ENCODE measurements at regions not wholly inside any gene's neighbourhood (a gene's known extent, or its start where the extent isn't known, plus 50 kb on each side); places are given as distances from the start of the nearest gene placed in this dataset.
"Not testable (repeated sequence)": the region's sequence is repeated elsewhere in the genome, so short reads cannot be mapped to it uniquely, and the experiment has no call there.

DNA sequence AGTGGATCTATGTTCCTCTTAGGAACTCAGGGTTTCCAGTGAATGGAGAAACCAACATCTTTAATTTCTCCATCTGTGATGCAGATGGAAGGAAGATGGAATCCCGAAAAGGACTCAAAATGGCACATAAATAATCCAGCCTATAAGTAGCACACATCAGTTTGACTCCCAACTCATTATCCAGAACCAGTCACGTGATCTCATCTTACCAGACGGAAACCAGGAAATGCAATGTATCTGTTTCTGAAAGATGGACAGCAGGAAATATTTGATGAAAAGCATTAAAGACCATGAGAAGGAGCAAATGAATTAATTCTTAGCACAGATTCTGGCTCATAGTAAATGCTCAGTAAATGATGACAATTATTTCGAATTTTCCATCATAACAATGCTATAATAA lies 443.1 kb upstream of the FMR1 start:
- DNase-seq, result no peak

DNA sequence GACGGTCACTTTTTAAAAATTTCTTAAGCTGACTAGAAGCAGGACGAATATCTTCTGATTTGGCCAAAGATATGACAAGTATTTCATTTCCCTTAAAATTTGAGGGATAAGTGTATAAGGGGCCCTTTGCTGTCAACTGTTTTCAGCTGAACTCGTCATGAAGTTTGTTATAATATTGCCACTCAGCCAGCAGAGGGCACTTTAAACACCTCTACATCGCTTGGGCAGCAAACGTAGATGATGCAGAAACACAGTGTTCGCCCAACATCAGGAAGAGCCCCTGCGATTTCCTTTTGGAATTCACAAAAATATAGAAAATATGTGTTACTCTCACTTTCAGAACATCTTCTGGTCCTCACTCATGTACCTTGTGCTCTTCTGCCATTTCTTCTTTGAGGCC lies 435.7 kb upstream of the FMR1 start:
- DNase-seq, result no peak

DNA sequence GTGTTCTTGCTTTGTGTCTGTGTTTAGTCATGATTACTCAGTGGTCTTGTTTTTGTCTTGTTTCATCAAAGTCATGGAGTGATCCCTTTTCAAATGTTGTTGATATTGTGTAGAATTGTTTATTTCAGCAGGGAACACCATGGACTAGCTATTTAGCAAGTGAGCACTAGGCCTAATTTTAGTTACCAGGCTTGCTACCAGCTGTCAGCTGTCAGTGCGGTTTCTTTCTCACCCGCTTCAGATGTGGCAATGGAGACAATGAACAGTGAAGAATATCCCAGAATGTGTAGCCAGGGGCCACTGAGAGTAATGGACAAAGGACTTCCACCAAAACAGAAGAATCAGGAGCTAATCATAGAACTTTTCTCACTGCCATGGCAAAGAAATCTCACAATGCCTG lies 432.8 kb upstream of the FMR1 start:
- no peak for DNase-seq

DNA sequence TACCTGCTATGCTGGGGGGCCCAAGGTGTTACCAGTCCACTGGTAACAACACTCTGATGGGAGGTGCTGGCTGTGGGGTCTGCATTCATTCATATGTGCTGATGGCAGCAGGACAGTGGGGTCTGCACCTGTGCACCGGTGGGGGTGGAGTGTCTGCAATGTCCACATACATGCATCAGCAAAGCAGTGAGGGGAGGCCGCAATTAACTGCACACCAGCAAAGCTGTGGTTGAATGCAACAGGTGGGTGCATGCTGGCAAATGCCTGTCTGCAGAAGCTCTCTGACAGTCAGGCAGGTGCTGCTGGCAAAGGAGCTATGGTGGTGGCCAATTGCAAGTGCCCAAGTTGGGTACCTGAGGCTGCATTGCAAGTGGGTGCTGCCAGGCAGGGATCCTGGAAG lies 426.5 kb upstream of the FMR1 start:
- DNase-seq, result no peak

DNA sequence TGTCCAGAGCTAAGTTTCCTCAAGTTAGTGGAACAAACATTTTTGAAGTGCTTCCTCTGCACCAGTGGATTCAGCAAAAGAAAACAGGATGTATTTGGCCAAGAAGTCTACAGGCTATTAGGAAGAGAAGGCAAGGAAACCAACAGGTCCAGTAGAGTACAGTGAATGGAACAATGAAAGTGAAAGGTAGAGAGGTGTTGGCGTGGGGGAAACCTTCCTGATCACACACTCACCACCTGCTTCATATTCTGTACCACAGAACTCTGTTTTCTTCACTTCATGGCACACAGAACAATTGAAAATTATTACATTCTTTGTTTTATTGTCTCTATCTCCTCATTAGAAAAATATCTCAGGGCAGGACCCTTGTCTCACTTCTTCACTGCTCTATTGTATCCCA lies 417.4 kb upstream of the FMR1 start:
- no peak for DNase-seq

DNA sequence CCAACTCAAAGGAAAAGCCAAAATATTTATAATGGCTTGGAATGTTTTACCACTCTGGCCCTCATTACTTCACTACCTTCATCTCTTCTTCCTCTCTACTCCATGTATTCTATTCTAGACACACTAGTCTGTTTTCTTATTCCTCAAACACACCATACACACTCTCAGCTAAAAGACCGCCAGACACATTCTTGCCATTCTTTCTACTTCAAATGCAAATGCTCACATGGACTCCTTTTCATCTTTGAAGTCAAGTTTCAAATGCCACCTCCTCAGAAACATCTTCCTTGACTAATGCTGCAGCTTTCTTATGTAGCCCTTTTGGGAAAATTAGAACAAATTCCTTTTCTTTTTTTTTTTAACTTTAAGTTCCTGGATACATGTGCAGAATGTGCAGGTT lies 412.9 kb upstream of the FMR1 start:
- DNase-seq, result no peak

DNA sequence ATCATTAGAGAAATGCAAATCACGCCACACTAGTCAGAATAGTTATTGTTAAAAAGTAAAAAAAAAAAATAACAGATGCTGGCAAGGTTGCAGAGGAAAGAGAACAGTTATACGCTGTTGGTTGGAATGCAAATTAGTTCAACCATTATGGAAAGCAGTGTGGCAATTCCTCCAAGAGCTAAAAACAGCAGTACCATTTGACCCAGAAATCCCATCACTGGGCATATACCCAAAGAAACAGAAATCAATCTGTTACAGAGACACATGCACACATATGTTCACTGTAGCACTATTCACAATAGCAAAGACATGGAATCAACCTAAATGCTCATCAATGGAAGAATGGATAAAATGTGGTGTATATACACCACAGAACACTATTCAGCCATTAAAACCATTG lies 388.7 kb upstream of the FMR1 start:
- no peak for DNase-seq

DNA sequence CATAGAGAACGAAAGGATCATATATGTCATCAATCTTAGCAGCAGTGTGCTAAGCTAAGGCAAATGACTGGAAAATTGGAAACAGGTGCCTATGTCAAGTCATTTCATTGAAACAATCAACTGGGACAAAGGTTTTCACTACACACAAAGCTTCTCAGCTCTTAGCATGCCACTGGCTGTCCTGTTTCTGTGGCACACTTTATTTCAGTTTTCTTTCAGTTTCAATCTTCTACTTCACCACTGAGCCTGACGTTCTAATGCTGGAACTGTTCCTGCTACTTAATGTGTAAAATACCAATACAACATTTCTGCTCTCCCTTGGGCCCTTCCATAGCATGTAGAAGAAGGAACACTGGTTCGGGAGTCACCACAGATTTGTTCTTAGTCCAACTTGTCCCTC lies 378.3 kb upstream of the FMR1 start:
- no peak for DNase-seq

DNA sequence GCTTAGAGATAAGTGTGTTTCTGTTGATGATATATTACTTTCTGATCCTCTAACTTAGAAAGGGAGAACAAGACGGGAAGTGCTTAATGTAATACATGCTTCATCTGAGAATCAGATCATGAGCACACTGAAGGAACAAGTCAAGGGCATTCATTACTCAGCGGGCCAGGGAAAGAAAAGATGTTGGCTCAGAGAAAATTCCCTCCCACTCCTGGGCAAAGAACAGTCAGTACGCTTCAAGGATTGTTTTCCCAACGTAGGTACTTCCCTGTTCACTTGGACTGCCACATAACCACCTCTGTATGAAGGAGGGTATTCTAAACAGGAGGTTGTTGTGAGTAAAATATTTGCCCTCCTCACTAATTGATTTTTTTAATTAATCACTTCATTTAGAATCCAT lies 374.5 kb upstream of the FMR1 start:
- DNase-seq, result no peak

DNA sequence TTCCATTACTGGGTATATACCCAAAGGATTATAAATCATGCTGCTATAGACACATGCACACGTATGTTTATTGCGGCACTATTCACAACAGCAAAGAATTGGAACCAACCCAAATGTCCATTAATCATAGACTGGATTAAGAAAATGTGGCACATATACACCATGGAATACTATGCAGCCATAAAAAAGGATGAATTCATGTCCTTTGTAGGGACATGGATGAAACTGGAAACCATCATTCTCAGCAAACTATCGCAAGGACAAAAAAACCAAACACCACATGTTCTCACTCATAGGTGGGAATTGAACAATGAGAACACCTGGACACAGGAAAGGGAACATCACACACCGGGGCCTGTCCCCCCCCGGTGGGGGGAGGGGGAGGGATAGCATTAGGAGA lies 363.7 kb upstream of the FMR1 start:
- not testable (repeated sequence) for DNase-seq

DNA sequence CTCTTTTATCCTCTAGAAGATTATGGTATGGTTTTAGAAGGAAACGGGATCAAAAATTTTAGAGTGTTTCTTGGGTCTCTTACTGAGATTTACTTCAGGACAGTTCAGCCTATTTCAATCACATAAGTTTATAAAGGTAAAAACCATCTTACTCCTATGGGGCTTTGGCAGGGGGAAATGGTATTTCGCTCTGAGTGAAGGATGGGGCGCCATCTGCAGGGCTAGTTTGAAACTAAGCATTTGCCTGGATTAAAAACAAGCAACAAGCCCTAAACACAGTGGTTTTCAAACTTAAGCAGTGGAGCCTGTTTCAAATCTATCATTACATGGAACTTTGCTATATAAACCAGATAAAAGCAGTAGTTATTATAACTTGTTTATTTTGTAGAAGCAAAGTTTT lies 361.5 kb upstream of the FMR1 start:
- peak; percentile 17 for DNase-seq

DNA sequence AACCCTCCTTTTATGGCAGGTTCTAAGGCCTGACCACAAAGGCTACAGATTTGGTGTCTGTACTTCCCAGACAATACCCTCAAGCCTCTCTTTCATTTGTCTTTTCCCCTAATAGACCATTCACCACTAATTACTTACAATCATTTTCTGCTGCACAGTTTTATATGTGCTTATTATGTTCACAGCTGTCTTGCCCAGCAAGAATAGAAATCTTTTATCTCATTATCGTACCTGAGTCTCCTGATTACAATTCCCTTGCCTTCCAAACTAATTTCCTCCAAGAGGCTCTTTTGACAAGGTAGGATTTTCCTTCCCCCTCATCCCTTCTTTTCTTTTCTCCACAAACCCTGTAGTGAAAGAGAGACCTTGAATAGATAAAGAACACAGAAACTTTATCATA lies 352.5 kb upstream of the FMR1 start:
- no peak for DNase-seq

DNA sequence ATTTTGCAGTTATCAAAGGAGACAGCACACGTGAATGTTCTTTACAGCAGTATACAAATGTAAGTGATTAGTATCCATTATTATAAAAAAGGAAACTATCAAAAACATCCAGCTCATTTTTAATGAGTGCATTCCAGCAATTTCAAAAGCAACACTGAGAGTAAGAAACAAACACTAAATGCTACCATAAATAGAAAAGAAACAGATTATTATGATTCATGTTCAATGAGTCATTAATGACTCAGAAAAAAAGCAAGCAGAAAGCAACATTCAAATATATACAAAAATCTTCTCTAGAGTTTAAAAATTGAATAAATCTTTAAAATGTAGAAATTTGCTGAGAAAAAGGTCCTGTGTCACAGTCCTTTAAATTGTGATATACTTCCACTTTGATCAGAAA lies 346.5 kb upstream of the FMR1 start:
- no peak for DNase-seq

DNA sequence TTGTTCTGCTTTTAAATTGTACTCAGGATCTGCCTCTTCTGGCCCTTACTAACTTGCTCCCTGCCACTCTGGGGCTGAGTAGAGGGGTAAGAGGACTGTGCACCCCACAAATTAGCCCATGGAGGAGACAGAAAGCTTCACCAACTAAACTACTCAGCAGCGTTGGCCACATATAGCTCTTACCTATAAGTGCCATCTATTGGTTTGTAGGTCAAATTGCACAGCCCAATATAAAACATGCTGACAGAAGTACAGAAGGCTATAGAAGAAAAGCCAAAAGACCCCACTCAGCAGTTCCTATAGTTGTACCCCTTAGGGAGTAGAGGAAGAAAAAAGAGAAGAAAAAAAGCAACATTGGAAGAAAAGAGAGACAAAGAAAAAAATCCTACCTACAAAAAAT lies 341.2 kb upstream of the FMR1 start:
- DNase-seq, result no peak

DNA sequence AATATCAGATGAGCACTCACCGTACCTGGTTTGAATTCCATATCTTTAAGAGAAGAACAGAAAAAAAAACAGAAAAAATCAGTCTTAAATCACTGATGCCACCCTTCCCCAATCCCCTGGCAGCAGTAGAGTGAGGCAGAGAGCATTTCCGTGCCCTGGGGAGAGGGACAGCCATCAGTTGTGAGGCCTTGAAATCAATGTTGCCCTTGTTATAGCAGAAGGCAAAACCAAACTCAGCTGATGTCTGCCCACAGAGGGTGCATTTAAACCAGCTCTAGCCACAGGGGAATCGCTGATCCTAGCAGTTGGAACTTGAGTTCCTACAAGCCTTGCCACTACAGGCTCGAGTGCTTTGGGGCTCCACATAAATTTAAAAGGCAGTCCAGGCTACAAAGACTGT lies 338.5 kb upstream of the FMR1 start:
- DNase-seq, result no peak

DNA sequence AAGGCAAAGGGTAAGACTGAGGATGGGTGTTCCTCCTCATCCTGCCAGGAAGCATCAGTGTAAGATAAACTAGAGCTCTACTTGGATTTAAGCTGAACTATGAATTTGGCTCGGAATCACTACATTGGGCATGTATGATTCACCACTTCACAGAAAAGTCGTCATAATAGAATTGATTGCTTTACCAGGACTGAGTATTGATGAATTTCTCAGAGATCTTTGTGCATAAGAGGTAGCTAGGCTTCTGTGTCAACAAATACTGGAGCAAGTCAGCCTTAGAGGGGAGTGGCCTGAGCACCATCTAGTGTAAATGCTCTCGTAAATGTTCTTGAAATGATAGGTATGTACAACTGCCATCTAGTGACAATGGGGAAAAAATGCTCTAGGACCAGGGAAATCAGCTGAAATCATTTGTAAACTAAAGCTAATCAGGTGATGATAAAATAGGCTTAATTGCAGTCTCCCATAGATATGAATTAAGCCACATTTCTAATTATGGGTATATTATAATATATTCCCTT lies 309.5 kb upstream of the FMR1 start:
- no peak for DNase-seq

DNA sequence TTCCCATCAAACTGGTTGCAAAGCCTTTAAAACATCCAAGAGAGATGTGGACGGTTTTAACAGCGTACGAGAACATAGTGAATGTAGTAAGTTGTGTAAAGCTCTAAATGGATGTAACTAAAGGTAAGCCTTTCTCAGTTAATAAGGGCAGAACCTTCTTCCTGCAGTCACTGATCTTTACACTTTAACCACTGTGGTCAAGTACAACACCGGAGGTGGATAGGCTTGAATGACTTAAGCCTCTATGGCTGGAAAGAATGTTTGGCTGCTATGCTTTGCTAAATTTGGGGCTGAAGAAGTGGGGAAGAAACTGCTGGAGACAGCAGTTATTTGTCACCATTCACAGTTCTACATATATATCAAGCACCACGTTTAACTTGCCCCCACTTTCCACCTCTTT lies 285.1 kb upstream of the FMR1 start:
- DNase-seq, result no peak

DNA sequence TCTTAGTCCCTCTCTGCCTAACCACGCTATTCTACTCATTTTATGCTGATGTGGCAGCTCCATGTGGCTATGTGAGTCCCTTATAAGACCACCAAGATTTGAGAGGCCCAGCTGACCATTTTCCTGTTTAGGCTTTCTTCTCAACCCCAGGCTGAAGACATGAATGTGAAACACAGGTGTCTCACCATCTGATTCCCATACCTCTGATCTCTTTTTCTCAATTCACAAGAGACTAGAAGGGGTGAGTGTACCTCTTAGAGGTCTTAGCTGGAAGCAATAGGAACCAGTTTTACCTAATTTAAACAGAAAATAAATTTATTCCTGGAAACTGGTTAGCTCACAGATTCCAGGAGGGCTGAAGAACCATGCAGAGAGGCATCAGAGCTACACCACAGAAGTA lies 276.5 kb upstream of the FMR1 start:
- DNase-seq, result no peak

DNA sequence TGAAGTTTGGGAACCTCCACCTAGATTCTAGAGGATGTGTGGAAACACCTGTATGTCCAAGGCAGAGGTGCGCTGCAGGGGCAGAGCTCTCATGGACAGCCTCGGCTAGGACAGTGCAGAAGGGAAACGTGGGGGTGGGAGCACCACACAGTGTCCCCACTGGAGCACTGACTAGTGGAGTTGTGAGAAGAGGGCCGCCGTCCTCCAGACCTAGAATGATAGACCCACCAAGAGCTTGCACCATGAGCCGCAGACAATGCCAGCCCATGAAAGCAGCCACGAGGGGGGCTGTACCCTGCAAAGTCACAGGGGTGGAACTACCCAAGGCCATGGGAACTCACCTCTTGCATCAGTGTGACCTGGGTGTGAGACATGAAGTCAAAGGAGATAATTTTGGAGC lies 274.5 kb upstream of the FMR1 start:
- no peak for DNase-seq

DNA sequence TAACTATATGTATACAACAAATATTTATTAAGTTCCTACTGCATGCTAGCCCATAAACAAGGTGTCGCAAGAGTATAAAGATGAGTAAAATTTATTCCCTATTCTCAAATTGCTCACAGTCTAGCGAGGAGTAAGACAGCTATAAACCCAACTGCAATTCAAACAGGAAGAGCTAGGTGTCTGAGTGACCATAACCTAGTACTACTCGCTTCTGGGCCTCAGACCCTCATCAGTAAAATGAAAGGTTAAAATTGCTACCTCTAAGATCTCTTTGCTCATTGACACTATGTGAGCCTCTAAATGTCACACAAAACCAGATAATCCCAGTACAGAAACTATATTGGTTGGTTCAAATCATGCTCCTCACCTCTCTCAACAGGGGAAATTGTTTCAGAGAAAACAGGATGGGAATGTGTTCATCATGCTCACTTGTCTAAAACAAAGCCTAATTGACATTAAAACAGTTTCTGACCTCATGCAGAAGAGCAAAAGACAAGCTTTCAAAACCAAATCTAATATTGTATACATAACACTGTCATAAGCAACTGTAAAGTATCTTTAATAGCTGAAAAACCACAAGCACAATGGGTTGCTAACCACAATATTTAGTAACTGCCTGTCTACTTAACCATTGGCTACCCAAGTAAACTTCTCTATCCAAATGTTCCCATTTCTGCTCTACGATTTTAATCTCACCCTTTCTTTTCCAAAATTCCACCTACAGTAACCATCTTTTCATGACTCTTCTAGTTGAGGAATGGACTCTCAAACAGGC lies 264.6 kb upstream of the FMR1 start:
- no peak for DNase-seq

DNA sequence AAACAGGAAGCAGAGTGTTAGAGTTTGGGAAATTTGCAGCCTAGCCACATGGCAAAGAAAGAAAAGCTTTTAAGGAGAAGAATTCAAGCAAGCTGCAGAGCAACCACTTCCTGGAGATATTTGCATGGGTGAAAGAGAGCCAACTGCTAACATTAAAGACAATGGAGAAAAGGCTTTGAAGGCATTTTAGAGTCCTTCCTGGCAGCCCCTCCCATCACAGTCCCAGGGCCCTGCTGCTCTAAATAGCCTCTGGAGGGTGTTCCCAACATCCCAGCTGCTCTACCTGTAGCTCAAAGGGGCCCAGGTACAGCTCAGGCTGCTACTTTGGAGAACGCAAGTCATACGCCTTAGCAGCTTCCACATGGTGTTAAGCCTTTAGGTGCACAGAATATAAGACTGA lies 235.9 kb upstream of the FMR1 start:
- no peak for DNase-seq

DNA sequence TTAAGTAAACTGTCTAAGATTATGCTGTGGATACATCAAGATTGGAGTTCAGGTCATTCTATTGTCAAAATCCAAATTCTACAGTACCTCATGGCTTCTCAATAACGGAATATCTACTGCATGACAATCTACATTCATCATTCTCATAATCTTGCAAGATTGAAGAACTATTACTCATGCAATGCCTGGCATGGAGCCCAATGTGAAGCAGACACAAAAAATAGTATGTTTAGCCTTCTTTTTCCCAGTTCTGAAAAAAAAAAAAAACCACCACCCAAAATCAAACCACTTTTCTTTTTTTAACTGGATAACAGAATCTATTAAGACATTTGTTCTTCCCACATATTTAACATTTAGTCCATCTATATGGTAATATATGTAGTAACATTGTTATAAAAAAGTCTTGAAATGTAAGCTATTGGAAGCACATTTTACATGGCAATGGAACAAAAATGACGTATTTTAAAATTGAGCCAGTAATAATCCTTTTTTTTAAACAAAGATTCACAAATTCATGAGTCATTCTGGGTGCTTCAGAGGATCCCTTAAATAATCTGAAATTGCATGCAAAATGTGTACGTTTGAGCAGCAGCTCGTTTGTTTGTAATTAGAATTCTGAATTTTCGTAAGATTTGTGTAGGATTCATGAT lies 232.2 kb upstream of the FMR1 start:
- DNase-seq, result no peak

DNA sequence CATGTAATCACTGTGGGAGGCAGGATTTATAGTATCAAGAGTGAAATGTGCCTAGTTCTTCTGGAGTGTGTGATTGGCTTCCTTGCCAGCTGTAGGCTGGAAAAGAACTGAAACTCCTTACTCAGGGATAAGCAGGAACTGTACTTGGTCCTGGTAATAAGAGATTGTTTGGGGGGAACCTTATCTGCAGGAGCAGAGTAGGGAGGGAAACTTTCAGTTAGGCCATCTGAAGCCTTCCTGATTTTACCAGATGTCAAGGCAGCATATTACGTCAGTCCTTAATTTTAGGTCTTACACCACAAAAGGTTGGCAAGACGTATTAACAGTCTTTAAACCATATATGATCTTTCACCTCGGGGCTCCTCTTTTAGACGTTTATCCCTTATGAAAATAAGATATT lies 231.5 kb upstream of the FMR1 start:
- DNase-seq, result no peak

DNA sequence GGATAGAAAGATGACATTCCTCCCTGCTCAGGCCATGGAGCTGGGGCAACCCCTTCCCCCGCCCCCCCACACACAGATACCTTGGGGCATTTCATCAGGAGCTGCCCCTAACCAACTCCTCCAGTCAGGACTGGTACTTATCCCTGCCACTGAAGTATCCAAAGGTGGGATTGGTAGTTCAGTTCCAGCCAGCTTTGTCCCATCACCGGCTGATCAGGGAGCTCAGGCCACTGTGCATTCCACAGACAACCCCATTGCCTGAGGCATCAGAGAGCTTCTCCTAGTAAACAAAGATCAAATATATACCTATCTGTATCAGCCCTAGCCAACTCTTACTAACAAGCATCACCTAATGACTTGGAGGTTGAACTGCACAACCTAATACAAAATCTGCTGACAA lies 218.2 kb upstream of the FMR1 start:
- DNase-seq, result no peak

DNA sequence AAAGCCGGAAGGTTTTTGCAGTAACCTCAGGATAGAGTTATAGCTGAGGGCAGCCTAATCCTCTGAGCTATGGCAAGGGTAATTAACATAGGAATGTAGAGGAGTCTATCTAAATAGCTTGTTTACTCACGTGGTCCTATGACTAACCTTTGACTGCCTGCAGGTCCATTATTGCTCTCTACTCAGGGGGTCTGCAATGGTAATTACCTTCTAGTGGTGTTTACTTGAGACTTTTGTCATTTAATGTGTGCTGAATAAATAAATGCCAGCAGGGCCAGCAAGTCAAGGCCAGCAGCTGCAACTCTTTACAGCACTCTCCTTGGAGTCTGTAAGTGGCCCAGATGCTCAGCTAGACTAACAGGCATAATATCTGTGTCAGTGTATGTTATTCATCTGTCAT lies 212.7 kb upstream of the FMR1 start:
- DNase-seq, result peak; percentile 26
